Uterus (tissue), 2 donors: ENCODE measurements at regions not wholly inside any gene's neighbourhood (a gene's known extent, or its start where the extent isn't known, plus 50 kb on each side); places are given as distances from the start of the nearest gene placed in this dataset.

ENCODE experiments used
- CTCF ChIP-seq, 4 experiments: fragments of 200-600 bp in 2 of 4; fragments of 450-650 bp in 2 of 4; sonication (generic) in 2 of 4; IDR thresholded peaks; one replicate each; pipeline ENCODE4 v1.5.1; 2016 to 2019; ENCODE audit warnings: antibody characterized with exemption in 4 of 4, mild to moderate bottlenecking in 2 of 4, moderate library complexity in 1 of 4
- POLR2A ChIP-seq, 2 donors: fragments of 450-650 bp; IDR thresholded peaks; one replicate each; pipeline ENCODE4 v1.6.1; 2016; ENCODE audit warnings: antibody characterized with exemption in 2 of 2, mild to moderate bottlenecking in 1 of 2, moderate library complexity in 1 of 2

GRCh38 chr10:86595496-86595895, 58.9 kb upstream of the OPN4 start:
- no peak for TF ChIP-seq POLR2A (IDR thresholded peaks at IDR 0.05)
- no peak for TF ChIP-seq CTCF (IDR thresholded peaks at IDR 0.05)
